ENCODE measurements at regions not wholly inside any gene's neighbourhood (a gene's known extent, or its start where the extent isn't known, plus 50 kb on each side); places are given as distances from the start of the nearest gene placed in this dataset.

- TF ChIP-seq POLR2A (IDR thresholded peaks at IDR 0.05; ENCODE audit: low read depth, low read length) (no peak), POLR2AphosphoS5 (IDR thresholded peaks at IDR 0.05; ENCODE audit: low read depth, low read length) (no peak), PAX5 (IDR thresholded peaks at IDR 0.05; ENCODE audit: insufficient read depth, low read length, severe bottlenecking) (no peak), SPI1 (IDR thresholded peaks at IDR 0.05; ENCODE audit: low read depth, low read length) (no peak), TAF1 (IDR thresholded peaks at IDR 0.05; ENCODE audit: low read depth, low read length) (no peak)
Observed at GRCh38 chr4:23413631-23414030, 476.2 kb downstream of the PPARGC1A start.

Data from GM12891 (cell line).